ENCODE measurements at regions not wholly inside any gene's neighbourhood (a gene's known extent, or its start where the extent isn't known, plus 50 kb on each side); places are given as distances from the start of the nearest gene placed in this dataset.

GRCh38 chr10:120161111-120161510, 268.6 kb downstream of the SEC23IP start:
- TF ChIP-seq, protein P1, sequence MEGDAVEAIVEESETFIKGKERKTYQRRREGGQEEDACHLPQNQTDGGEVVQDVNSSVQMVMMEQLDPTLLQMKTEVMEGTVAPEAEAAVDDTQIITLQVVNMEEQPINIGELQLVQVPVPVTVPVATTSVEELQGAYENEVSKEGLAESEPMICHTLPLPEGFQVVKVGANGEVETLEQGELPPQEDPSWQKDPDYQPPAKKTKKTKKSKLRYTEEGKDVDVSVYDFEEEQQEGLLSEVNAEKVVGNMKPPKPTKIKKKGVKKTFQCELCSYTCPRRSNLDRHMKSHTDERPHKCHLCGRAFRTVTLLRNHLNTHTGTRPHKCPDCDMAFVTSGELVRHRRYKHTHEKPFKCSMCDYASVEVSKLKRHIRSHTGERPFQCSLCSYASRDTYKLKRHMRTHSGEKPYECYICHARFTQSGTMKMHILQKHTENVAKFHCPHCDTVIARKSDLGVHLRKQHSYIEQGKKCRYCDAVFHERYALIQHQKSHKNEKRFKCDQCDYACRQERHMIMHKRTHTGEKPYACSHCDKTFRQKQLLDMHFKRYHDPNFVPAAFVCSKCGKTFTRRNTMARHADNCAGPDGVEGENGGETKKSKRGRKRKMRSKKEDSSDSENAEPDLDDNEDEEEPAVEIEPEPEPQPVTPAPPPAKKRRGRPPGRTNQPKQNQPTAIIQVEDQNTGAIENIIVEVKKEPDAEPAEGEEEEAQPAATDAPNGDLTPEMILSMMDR (IDR thresholded peaks at IDR 0.05; ENCODE audit: borderline replicate concordance, control extremely low read depth, extremely low read depth, insufficient read depth, missing control alignments): no peak
- DNase-seq (ENCODE audit: low spot score): no peak
- in situ Hi-C loops (cut with MboI; ENCODE audit: low sequenced_read_pairs, unreplicated experiment): no loop called here

GRCh38 chr10:120162471-120162870, 269.9 kb downstream of the SEC23IP start:
- in situ Hi-C loops (cut with MboI; ENCODE audit: low sequenced_read_pairs, unreplicated experiment): no loop called here
- TF ChIP-seq, protein P1 (IDR thresholded peaks at IDR 0.05; ENCODE audit: borderline replicate concordance, control extremely low read depth, extremely low read depth, insufficient read depth, missing control alignments): no peak
- no peak for DNase-seq (ENCODE audit: low spot score)

GRCh38 chr10:120172356-120172755, 279.8 kb downstream of the SEC23IP start:
- TF ChIP-seq, protein P1 (IDR thresholded peaks at IDR 0.05; ENCODE audit: borderline replicate concordance, control extremely low read depth, extremely low read depth, insufficient read depth, missing control alignments): no peak
- no peak for DNase-seq (ENCODE audit: low spot score)
- in situ Hi-C loops (cut with MboI; ENCODE audit: low sequenced_read_pairs, unreplicated experiment): no loop called here

DNA sequence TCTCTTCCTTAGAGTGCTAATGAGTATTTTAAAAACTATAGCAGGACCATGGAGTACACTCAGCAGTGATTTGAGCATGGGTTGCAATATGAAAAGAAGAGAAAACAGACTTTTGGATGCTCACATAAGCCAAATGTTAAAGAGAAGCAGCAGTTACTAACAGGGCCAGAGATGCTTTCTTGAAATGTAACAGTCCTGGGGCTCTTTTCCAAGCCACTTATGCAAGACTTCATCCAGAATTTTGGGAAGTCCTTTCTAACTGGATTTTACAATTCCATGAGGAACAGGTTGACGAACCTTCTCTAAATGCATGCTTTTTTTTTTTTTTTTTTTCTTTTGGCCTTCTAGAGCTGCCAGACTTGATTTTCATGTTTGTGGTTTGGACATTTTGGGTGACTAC, 282.0 kb downstream of the SEC23IP start:
- in situ Hi-C loops (cut with MboI; ENCODE audit: low sequenced_read_pairs, unreplicated experiment): no loop called here
- TF ChIP-seq, protein P1 (IDR thresholded peaks at IDR 0.05; ENCODE audit: borderline replicate concordance, control extremely low read depth, extremely low read depth, insufficient read depth, missing control alignments): no peak
- no peak for DNase-seq (ENCODE audit: low spot score)

- TF ChIP-seq, protein P1 (IDR thresholded peaks at IDR 0.05; ENCODE audit: borderline replicate concordance, control extremely low read depth, extremely low read depth, insufficient read depth, missing control alignments): no peak
- in situ Hi-C loops (cut with MboI; ENCODE audit: low sequenced_read_pairs, unreplicated experiment): no loop called here
- DNase-seq (ENCODE audit: low spot score): no peak
These were observed 279.7 kb upstream of the PLPP4 start for GRCh38 chr10:120177330-120177729.

- in situ Hi-C loops (cut with MboI; ENCODE audit: low sequenced_read_pairs, unreplicated experiment): no loop called here
- TF ChIP-seq, protein P1 (IDR thresholded peaks at IDR 0.05; ENCODE audit: borderline replicate concordance, control extremely low read depth, extremely low read depth, insufficient read depth, missing control alignments): no peak
- DNase-seq (ENCODE audit: low spot score): no peak
These were observed 276.9 kb upstream of the PLPP4 start for GRCh38 chr10:120180160-120180559.

- in situ Hi-C loops (cut with MboI; ENCODE audit: low sequenced_read_pairs, unreplicated experiment): no loop called here
- no peak for DNase-seq (ENCODE audit: low spot score)
- TF ChIP-seq, protein P1 (IDR thresholded peaks at IDR 0.05; ENCODE audit: borderline replicate concordance, control extremely low read depth, extremely low read depth, insufficient read depth, missing control alignments): no peak
These were observed 275.9 kb upstream of the PLPP4 start for GRCh38 chr10:120181154-120181553.
